Fibroblast of the aortic adventitia (primary cell): ENCODE measurements at regions not wholly inside any gene's neighbourhood (a gene's known extent, or its start where the extent isn't known, plus 50 kb on each side); places are given as distances from the start of the nearest gene placed in this dataset.

Experiments
- DNase-seq: peaks from one replicate; pipeline ENCODE4 v3.0.0-alpha.2; 2010; ENCODE audit warnings: low read depth
- H3K4me3 ChIP-seq: 2 replicates; pipeline ENCODE4 v1.5.1; 2011; ENCODE audit warnings: low read depth, mild to moderate bottlenecking, control low read depth, low read length, moderate library complexity
- TF ChIP-seq, protein P1 (sequence below): IDR thresholded peaks from 2 replicates; pipeline ENCODE4 v1.5.1; 2011; ENCODE audit warnings: mild to moderate bottlenecking, low read length, control low read depth, inconsistent platforms; ENCODE audit not compliant: insufficient read depth

DNA sequence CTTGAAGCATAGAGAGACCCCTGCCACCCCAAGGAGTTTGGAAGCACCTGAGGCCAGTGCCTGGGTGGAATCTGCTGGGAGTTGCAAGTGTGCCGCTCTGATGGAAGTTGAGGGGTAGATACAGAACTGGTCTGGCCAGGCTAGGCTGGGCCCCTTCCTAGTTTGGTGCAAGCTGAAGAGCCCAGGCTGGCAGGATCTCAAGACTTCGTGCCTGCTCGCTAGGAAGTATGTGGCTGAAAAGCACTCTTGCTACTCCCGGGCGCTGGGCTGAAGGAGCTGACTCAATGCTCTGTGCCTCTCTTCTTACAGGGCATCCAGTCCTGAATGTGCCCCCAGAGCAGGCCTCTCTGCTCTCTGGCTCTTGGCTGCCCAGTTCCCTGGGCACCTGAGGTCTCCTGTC is 51.7 kb upstream of the PJA1 start:
- no peak overlapping the region for H3K4me3 ChIP-seq
- DNase-seq, result no peak
- TF ChIP-seq, protein P1, sequence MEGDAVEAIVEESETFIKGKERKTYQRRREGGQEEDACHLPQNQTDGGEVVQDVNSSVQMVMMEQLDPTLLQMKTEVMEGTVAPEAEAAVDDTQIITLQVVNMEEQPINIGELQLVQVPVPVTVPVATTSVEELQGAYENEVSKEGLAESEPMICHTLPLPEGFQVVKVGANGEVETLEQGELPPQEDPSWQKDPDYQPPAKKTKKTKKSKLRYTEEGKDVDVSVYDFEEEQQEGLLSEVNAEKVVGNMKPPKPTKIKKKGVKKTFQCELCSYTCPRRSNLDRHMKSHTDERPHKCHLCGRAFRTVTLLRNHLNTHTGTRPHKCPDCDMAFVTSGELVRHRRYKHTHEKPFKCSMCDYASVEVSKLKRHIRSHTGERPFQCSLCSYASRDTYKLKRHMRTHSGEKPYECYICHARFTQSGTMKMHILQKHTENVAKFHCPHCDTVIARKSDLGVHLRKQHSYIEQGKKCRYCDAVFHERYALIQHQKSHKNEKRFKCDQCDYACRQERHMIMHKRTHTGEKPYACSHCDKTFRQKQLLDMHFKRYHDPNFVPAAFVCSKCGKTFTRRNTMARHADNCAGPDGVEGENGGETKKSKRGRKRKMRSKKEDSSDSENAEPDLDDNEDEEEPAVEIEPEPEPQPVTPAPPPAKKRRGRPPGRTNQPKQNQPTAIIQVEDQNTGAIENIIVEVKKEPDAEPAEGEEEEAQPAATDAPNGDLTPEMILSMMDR, result no peak

DNA sequence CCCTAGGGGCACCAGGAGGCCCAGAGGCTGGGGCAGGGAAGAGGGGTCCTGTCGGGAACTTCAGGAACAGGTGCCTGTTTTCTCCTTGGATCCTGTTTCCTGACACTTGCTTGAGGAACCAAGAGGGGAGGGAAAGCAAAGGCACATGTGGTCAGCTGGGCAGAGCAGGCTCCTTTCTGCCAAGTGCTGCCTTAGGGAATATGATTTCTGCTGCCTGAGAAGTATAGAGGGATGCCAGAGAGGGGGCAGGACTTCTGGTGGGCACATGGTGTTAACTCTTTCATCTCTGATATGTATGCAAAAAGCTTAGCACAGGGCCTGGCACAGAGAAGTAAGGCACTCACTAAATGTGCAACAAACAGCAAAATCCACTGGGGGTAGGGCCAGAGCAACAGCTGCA is 51.2 kb upstream of the PJA1 start:
- TF ChIP-seq, protein P1, result no peak
- no peak overlapping the region for H3K4me3 ChIP-seq
- DNase-seq, result no peak

DNA sequence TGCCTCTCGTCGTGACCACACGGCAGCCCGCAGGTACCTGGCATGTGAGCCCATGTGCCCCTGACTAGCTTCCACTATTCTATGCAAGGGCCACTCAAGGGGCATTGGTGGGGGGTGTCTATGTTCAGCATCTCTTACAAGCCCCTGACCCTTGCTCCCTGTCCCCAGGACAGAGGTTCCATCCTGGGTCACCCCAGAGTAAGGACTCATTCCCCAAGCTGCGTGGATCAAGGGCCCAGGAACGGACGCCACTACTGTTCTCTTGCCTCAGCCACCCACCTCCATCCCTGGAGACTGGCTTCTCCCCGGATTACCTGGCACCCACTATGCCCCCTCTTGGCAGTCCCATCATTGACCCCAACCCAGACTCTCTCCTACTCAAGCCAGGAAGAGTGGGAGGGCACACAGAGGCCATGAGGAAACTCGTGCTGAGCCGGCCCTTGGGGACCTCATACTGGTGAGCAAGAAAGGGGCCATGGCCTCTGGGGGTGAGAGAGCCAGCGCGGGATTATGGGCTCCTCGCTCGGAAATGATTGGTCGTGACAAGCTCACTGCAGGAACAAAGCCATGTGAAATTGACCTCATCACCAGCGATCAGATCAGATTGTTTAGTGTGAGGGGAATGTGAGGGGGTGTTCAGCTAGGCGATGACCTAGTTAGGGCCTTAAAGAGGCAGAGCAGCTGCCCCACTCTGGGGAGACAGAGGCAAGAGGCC is 50.1 kb upstream of the PJA1 start:
- no peak overlapping the region for H3K4me3 ChIP-seq
- TF ChIP-seq, protein P1, result no peak
- no peak for DNase-seq
